Ishikawa (cell line): ENCODE measurements at regions not wholly inside any gene's neighbourhood (a gene's known extent, or its start where the extent isn't known, plus 50 kb on each side); places are given as distances from the start of the nearest gene placed in this dataset.

ENCODE experiments used
- EGR1 ChIP-seq: IDR thresholded peaks from 2 replicates; pipeline ENCODE4 v1.6.1; 2012
- EP300 ChIP-seq: IDR thresholded peaks from 2 replicates; pipeline ENCODE4 v1.6.1; 2012; ENCODE audit warnings: borderline replicate concordance
- MAX ChIP-seq: IDR thresholded peaks from 2 replicates; pipeline ENCODE4 v1.6.1; 2012
- NFIC ChIP-seq: IDR thresholded peaks from 2 replicates; pipeline ENCODE4 v1.6.1; 2012
- RAD21 ChIP-seq: IDR thresholded peaks from 2 replicates; pipeline ENCODE4 v1.6.1; 2012; ENCODE audit warnings: low read depth
- TCF12 ChIP-seq: IDR thresholded peaks from 2 replicates; pipeline ENCODE4 v1.6.1; 2012; ENCODE audit warnings: low read depth
- TEAD4 ChIP-seq: IDR thresholded peaks from 2 replicates; pipeline ENCODE4 v1.6.1; 2012
- YY1 ChIP-seq: IDR thresholded peaks from 2 replicates; pipeline ENCODE4 v1.6.1; 2012; ENCODE audit warnings: low read depth

GRCh38 chr14:104267895-104268294, 129.5 kb downstream of the KIF26A start:
- TF ChIP-seq EGR1 (no peak), MAX (no peak), EP300 (no peak), TEAD4 (no peak), TCF12 (no peak), NFIC (no peak), RAD21 (no peak), YY1 (no peak)
